HG03175 (cell line): ENCODE measurements at regions not wholly inside any gene's neighbourhood (a gene's known extent, or its start where the extent isn't known, plus 50 kb on each side); places are given as distances from the start of the nearest gene placed in this dataset.

Experiments
- ATAC-seq: cut with Tn5 transposase; IDR thresholded peaks from one replicate; pipeline ENCODE4 v1.9.1; 2021; ENCODE audit warnings: mild to moderate bottlenecking, moderate library complexity; ENCODE audit not compliant: unreplicated experiment

DNA sequence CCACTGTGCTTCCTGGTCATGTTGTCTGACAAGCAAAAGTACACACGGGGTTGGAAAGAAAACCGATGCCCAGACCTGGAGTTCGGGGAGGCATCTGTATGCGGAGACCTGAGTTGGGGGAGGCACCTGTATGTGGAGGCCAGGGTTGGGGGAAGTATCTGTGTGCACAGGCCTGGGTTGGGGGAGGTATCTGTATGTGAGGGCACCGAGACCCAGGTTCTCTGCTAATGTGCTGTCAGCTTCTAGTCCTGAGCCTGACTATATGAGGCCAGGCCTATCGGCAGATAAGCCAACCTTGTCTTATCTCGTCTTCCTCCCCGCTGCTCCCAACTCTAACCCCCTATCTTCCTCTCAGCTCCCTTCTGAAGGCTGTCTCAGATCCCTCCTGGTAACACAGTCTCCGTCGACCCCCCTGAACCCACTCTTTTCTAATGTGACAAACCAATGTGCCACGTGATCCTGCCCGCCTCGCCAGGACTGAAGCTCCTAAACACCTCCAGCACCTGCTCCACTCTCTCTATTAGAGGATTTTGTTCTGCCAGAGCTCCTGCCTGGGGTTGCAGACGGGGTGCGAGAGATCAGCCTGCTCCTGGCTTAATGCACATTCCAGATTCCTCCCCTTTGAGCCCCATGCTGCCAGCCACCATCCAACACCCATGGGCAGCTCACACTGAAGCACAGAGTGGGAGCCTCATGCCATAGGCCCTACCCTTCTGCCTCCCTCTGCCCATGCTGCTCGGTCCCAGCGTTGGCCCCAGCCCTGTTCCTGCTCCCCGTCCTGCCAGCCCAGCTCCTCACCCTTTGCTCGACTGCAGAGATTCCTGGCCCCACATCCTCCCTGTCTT lies 188.4 kb downstream of the SH3BP4 start:
- ATAC-seq: no peak

- no peak for ATAC-seq
Measured at GRCh38 chr2:235140801-235141081, 188.9 kb downstream of the SH3BP4 start.

DNA sequence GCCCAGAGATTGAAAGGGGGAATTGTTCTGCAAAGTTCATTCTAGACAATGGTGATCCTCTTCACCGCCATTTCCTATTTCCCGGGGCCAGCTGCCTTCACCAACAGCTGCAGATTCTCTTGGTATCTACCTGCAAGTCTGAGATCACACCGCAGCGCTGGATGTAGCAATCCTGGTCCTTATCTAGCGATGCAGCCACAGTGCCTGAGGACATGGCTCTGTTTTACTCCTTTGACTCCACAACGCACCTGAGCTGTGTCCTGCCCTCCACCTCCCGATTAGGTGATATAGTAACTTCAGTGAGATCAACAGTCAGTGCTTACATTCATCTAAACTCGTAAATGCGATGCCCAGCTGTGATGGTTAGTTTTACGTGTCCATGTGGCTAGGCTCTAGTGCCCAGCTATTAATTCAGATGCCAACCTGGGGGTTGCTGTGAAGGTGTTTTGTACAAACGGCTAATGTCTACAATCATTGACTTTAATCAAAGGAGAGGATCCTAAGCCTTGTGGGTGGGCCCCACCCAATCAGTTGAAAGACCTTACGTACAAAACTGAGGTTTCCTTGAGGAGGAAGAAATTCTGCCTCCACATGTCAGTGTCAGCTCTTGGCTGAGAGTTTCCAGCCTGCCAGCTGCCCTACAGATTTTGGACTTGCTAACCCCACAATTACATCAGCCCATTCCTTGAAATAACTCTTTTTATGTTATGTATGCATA lies 189.8 kb downstream of the SH3BP4 start:
- ATAC-seq: no peak

DNA sequence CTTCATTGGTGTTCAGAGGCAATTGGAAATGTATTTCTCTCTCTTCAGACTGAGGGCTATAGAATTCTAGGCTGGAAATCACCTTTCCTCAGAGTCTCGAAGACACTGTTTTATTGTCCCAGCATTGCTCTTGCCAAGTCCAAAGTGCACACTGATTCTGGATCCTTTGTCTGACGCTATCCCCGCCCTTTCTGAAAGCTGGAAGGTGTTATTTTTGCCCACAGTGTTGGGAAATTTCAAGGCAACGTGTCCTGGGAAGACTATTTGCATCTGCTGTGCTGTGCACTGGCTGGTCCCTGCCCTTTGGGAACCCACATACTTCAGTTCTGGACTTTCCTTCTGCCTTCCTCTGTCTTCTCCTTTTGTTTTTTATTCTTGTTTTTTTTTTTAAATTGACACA lies 190.8 kb downstream of the SH3BP4 start:
- ATAC-seq: no peak

DNA sequence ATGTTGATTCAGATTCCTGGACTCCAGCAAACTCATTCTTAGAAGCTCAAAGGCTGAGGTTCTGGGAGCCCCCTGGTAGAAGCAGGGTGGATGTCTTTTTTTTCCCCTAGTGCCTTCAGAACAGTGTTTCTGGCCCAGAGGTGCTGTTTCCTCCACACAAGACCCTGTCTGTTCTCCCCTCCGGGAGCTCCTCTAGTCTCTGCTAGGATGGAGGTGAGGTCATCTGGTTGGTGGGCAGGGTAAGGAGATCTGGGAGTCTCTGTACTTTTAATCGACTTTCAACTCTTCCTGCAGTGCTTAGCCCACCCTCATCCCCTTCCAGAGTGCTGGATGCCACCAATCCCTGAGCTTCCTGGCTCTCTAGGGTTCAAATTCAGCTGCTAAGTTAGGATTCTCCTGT lies 192.0 kb downstream of the SH3BP4 start:
- ATAC-seq: no peak

GRCh38 chr2:235144291-235144690 lies 192.5 kb downstream of the SH3BP4 start:
- ATAC-seq: no peak

DNA sequence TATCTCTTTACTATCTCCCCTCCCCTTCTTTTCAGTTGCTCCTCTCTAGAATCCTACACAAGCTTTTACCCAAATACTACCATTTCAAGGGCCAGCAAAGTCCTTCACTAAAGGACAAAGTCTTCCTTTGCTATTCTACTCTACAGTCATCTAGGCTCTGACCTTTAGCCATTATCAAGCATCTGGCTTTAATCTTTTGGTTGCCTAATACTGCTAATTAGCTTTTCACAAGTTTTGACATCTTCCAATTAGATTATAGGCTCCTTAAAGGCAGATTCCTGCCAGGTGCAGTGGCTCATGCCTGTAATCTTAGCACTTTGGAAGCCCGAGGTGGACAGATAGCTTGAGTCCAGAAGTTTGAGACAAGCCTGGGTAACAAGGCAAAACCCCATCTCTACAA lies 194.4 kb downstream of the SH3BP4 start:
- no peak for ATAC-seq

- ATAC-seq: no peak
Measured at GRCh38 chr2:235146871-235147565, 195.2 kb downstream of the SH3BP4 start.

DNA sequence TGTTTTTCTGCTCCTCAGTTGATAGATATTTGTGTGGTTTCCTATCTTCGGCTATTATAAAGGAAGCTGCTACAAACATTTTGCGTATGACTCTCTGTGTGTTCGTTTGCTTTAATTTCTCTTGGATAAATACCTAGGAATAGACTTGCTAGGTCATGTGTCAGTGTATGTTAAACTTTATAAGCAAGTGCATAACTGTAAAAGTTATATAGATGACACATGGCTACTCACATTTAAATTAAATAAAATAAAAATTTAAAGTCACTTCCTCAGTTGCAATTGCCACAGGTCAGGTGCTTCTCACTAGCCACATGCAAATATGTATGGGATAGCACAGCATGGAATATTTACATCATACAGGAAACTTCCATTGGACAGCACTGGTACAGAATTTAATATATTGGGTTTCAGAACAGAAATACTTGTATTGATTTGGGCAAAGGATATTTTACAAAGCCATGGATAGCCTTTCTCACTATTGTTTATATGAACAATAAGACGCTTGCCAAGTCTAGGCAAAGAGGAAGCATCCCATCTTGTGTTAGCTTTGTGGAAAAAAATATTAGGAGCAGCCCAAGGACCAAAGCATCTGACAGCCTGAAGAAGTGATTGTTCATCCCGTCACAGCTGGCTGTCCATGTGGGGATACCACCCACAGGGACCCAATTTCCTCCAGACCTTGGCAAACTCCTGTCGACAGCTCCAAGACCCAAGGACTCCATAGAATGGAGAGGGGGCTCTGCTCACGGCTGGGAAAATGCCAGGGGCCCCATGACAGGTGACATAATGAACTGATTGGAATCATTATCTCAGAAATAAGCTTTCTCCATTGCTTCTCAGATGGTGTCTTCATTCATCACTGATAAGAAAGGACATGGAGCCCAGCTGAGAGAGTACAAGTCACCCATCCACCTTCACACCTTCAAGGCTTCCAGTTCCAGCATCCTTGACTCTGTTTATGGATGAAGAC lies 196.7 kb downstream of the SH3BP4 start:
- ATAC-seq: no peak

DNA sequence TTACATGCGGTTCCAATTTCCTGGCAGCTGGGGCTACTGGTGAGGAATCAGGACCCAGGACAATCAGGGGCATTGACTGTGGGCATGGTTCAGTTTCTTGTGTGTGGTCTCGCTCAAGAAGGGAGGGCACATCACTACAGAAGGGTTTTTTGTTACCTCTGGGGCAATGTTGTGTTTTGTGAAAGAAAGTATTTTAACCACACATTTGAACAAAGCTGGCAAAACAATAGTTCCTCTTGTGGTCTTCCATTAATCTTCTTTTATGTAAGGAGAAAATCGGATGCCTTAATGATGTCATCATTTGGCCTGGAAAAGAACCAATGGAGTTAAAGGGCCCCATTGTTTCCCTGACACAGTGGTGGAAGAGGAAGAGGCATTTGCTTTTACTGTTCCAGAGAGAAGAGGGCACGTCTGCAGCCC lies 197.4 kb downstream of the SH3BP4 start:
- no peak for ATAC-seq

- ATAC-seq: no peak
Measured at GRCh38 chr2:235149736-235150135, 197.9 kb downstream of the SH3BP4 start.

DNA sequence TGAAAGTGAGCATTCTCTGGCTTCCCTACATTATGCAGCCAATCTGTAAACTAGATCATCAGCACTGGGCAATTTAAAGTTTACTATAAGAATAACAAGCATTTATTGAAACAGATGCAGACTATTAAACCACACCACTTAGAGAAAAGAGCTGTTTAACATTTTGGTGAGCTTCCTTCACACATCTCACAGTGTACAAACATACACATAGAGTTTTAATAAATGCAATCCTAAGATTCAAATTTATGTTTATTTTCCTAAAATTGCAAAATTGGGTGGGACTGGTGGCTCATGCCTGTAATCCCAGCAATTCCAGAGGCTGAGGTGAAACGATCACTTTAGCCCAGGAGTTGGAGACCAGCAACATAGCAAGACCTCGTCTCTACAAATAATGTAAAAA lies 199.3 kb downstream of the SH3BP4 start:
- no peak for ATAC-seq

- ATAC-seq: no peak
Measured at GRCh38 chr2:235155163-235155562, 203.3 kb downstream of the SH3BP4 start.

DNA sequence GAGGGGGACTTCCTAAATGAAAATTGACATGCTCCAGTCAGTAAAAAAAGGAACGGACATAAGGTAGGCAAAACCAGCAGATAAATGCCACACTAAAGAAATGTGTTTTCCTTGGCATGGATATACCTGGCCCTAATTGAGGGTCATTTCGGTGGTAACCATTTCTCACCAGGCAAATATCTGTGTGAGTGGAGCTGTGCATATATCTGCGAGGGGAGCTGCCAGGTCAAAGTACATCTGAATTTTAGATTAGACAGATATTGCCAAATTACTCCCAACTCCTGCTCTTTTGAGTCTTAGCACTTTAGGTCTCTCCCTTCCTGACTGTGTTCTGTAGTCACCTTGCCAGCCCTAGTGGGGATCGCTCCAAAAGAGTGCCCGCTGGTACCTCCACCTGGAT lies 204.2 kb downstream of the SH3BP4 start:
- ATAC-seq: no peak

DNA sequence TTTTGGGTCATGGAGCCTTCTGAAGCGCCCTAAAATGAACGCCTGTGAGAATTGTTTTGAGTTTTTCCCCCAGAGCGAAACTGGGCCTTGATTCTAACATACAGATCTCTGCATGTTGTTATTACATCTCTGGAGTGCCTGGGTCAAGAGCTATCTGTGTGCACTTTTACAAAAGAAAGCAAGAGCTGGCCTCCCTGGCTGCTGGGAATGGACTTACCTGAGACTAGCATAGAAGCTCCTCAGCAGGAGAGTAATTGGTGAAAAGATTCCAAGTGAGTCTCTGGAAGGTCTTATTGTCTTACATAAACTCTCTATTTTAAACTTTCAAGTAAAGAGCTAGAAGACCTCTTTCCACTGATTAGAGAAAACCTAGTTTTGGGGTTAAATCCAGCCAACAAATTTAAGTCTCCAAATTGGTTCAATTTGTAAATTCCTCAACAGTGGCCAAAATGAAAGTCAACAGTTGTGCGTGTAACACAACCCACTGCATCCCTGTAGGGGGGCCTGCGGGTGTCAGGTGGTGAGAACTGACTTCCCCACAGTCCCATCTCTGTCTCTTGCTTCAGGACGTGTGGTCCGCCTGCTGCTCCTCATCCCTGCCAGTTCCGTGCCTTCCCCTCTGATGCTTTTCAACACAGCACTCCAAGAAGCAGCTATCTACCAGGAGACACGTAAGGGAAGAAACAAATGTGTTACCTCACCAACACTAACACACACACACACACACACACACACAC lies 206.1 kb downstream of the SH3BP4 start:
- ATAC-seq: no peak

- ATAC-seq: no peak
Measured at GRCh38 chr2:235160281-235160810, 208.5 kb downstream of the SH3BP4 start.

- no peak for ATAC-seq
Measured at GRCh38 chr2:235161565-235161964, 209.7 kb downstream of the SH3BP4 start.

- no peak for ATAC-seq
Measured at GRCh38 chr2:235162082-235162836, 210.4 kb downstream of the SH3BP4 start.

DNA sequence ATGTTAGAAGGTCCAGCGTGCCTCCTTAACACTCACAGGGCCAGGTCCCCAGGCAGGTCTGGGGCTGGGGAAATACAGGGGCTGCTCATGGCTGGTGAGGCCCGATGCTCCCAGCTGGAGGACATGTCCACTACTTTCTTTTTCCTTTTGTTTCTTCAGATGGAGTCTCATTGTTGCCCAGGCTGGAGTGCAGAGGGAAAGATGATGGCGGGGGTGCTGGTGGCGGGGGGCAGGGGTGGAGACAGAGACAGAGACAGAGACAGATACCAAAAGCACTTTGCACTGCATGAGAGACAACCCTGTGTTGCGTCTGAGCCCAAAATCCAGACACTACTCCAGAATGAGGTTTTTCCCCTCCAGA lies 211.0 kb downstream of the SH3BP4 start:
- no peak for ATAC-seq
